ENCODE measurements at regions not wholly inside any gene's neighbourhood (a gene's known extent, or its start where the extent isn't known, plus 50 kb on each side); places are given as distances from the start of the nearest gene placed in this dataset.

DNA sequence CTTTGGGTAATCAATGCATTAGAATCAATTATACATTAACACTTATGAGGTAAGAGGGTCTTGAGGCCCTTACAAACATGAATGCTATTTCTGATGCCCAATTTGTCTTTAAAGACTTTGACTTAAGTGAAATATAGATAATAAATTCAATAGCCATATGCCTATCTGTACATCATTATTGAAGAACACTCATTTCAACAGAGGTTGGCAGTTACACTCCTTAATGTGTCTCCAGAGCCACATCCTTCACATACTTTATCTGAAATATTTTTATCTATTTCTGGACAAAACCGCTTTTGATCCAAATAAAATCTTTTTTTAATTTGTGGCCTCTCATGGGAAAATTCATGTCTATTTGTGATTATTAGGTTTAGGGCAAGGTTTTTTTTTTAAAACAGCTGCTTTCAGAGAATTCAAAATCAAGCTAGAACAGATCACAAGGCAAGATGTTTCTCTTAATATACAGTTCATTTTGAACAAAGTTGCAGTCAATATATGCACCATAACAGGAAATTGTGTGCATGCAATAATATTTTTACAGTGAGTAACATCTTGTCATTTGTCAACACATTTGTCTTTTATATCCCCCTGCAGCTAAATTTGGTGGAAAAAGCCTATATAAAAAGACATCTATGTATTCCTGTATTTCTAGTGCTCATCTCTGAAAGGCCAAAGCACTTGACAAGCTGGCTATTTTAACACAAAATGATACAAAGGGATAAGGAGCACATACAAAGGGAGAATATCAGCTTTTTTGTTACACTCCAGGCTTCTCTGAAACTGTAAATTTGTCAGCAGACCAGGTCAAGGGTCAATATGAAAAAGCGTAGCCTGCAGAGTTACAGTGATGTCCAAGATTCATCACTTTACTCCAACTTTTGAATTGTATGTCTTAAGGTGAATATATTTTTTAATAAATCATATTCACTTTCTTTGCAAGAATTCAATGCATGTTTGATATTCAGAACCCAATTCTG, 146.2 kb upstream of the DPH6 start:
- Histone ChIP-seq H4K20me1 (ENCODE audit: insufficient read depth, low read length) (no peaks in the 10 kb centered on the region), H3K4me1 (ENCODE audit: insufficient read depth, low read length) (peaks cover 6% of the 10 kb centered on the region), H3K27ac (ENCODE audit: extremely low read length, insufficient read depth, low read length) (no peak overlapping the region), H3K4me3 (replicated peaks in 1 of 3; ENCODE audit: insufficient read depth in 1 of 3, low read depth in 2 of 3, low read length in 3 of 3) (no peak overlapping the region), H2AFZ (ENCODE audit: low read length) (no peak overlapping the region), H3K27me3 (ENCODE audit: control insufficient read depth in 1 of 2, insufficient read depth in 2 of 2, low read length in 2 of 2) (no peaks in the 10 kb centered on the region; a peak in 2 of 5 replicates), H3K79me2 (ENCODE audit: insufficient read depth, low read length) (no peaks in the 10 kb centered on the region), H3K4me2 (ENCODE audit: low read depth, low read length) (no peak overlapping the region), H3K9me3 (ENCODE audit: low read length) (no peaks in the 10 kb centered on the region), H3K36me3 (replicated peaks in 1 of 2; ENCODE audit: control insufficient read depth in 1 of 2, insufficient read depth in 2 of 2, low read length in 2 of 2) (no peaks in the 10 kb centered on the region), H3K9ac (ENCODE audit: insufficient read depth, low read depth, low read length) (no peak overlapping the region)
- in situ Hi-C loops (cut with HindIII; ENCODE audit: extremely low pct_ligation_motif_present, low pct_unique_long_range_greater_than_20kb) = no loop called here
- BruUV-seq (replicated peaks) = no TSS peak
- no peak for TF ChIP-seq SMYD3 (CRISPR knock-in tag; IDR thresholded peaks at IDR 0.05)
- no peak for TF ChIP-seq JDP2 (CRISPR knock-in tag; IDR thresholded peaks at IDR 0.05; ENCODE audit: borderline replicate concordance)
- no peak for FAIRE-seq
- DNase-seq (ENCODE audit: low spot score) = no peak
- ChIA-PET CTCF (ENCODE audit: low intra/inter-chr PET ratio, low total read pairs) (no interaction called here), POLR2A (no interaction called here)
- intact Hi-C loops (cut with micrococcal nuclease; ENCODE audit: unreplicated experiment) = no loop called here
- ATAC-seq = no peak
- WGBS (ENCODE audit: low lambda C conversion rate) = 19% methylated on average over 2 of the region's 2 CpGs

DNA sequence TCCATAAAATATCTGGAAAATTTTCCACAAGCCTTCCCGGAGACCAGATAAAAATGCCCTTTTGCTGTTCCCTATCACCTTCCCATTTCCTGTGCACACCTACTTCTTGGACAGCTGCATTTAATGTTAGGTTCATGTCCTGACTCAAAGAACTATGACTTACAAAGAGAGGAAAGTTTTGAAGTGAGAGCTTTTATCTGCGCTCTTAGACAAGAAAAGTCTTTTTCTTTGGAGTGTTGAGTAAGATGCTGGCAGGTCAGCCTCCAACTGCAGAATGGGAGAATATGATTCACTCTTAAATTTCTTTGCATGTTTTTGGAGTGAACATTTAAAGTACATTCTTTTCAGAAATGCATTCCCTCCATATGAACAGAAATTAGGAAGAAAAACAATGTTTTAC, 147.3 kb upstream of the DPH6 start:
- CTCF ChIA-PET (ENCODE audit: low intra/inter-chr PET ratio, low total read pairs) = no interaction called here
- POLR2A ChIA-PET = no interaction called here
- in situ Hi-C loops (cut with HindIII; ENCODE audit: extremely low pct_ligation_motif_present, low pct_unique_long_range_greater_than_20kb) = no loop called here
- Histone ChIP-seq H3K9me3 (ENCODE audit: low read length) (no peaks in the 10 kb centered on the region), H3K4me2 (ENCODE audit: low read depth, low read length) (no peak overlapping the region), H3K27me3 (ENCODE audit: control insufficient read depth in 1 of 2, insufficient read depth in 2 of 2, low read length in 2 of 2) (no peaks in the 10 kb centered on the region; a peak in 2 of 5 replicates), H3K9ac (ENCODE audit: insufficient read depth, low read depth, low read length) (no peak overlapping the region), H3K27ac (ENCODE audit: extremely low read length, insufficient read depth, low read length) (no peak overlapping the region), H2AFZ (ENCODE audit: low read length) (no peak overlapping the region), H3K36me3 (replicated peaks in 1 of 2; ENCODE audit: control insufficient read depth in 1 of 2, insufficient read depth in 2 of 2, low read length in 2 of 2) (no peaks in the 10 kb centered on the region), H3K4me3 (replicated peaks in 1 of 3; ENCODE audit: insufficient read depth in 1 of 3, low read depth in 2 of 3, low read length in 3 of 3) (no peak overlapping the region), H4K20me1 (ENCODE audit: insufficient read depth, low read length) (no peaks in the 10 kb centered on the region), H3K79me2 (ENCODE audit: insufficient read depth, low read length) (no peaks in the 10 kb centered on the region), H3K4me1 (ENCODE audit: insufficient read depth, low read length) (peaks cover 6% of the 10 kb centered on the region)
- ATAC-seq (no peak), FAIRE-seq (no peak), DNase-seq (ENCODE audit: low spot score) (no peak)
- no peak for TF ChIP-seq PHF8 (CRISPR knock-in tag; IDR thresholded peaks at IDR 0.05)
- TF ChIP-seq, protein P1, sequence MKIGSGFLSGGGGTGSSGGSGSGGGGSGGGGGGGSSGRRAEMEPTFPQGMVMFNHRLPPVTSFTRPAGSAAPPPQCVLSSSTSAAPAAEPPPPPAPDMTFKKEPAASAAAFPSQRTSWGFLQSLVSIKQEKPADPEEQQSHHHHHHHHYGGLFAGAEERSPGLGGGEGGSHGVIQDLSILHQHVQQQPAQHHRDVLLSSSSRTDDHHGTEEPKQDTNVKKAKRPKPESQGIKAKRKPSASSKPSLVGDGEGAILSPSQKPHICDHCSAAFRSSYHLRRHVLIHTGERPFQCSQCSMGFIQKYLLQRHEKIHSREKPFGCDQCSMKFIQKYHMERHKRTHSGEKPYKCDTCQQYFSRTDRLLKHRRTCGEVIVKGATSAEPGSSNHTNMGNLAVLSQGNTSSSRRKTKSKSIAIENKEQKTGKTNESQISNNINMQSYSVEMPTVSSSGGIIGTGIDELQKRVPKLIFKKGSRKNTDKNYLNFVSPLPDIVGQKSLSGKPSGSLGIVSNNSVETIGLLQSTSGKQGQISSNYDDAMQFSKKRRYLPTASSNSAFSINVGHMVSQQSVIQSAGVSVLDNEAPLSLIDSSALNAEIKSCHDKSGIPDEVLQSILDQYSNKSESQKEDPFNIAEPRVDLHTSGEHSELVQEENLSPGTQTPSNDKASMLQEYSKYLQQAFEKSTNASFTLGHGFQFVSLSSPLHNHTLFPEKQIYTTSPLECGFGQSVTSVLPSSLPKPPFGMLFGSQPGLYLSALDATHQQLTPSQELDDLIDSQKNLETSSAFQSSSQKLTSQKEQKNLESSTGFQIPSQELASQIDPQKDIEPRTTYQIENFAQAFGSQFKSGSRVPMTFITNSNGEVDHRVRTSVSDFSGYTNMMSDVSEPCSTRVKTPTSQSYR (CRISPR knock-in tag; IDR thresholded peaks at IDR 0.05; ENCODE audit: borderline replicate concordance) = no peak
- TF ChIP-seq ZNF180 (CRISPR knock-in tag; IDR thresholded peaks at IDR 0.05; ENCODE audit: borderline replicate concordance, low read depth) = no peak
- BruUV-seq (replicated peaks) = no TSS peak
- 0% methylated on average over 2 of the region's 2 CpGs for WGBS (ENCODE audit: low lambda C conversion rate)
- intact Hi-C loops (cut with micrococcal nuclease; ENCODE audit: unreplicated experiment) = no loop called here

All from HepG2 (cell line).